ENCODE measurements at regions not wholly inside any gene's neighbourhood (a gene's known extent, or its start where the extent isn't known, plus 50 kb on each side); places are given as distances from the start of the nearest gene placed in this dataset.

DNA sequence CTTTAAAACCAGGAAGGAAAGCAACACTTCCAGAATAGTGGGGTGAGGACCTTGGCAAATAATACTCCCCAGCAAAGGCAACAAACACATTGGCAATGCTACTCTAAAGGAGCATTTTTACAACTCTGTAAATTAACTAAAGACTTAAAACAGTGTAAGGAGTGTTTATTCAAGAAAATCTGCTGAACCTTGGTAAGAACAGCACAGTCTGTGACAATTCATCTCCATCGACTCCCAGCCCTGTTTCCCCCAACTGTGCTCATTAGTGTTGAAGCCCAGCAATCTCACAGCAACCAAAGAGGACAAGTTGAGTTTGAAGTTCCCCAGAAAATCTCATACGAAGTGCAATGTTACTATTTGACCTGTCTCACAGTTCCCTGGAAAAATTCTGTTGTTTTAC, 884.9 kb downstream of the C6orf118 start:
- TF ChIP-seq POLR2AphosphoS5 (IDR thresholded peaks at IDR 0.05; ENCODE audit: low read depth, low read length) (no peak), FOXP2 (optimal IDR thresholded peaks at IDR 0.05; ENCODE audit: borderline replicate concordance, extremely low read depth, extremely low read length, insufficient read depth) (no peak), TAF1 (IDR thresholded peaks at IDR 0.05; ENCODE audit: borderline replicate concordance, insufficient read depth, low read length) (no peak), REST (IDR thresholded peaks at IDR 0.05; ENCODE audit: insufficient read depth in 1 of 2, low read depth in 2 of 2, low read length in 2 of 2) (no peak), SIN3A (IDR thresholded peaks at IDR 0.05; ENCODE audit: borderline replicate concordance, insufficient read depth, low read length) (no peak)

- no peak for TF ChIP-seq REST (IDR thresholded peaks at IDR 0.05; ENCODE audit: insufficient read depth in 1 of 2, low read depth in 2 of 2, low read length in 2 of 2)
- no peak for TF ChIP-seq SIN3A (IDR thresholded peaks at IDR 0.05; ENCODE audit: borderline replicate concordance, insufficient read depth, low read length)
- TF ChIP-seq POLR2AphosphoS5 (IDR thresholded peaks at IDR 0.05; ENCODE audit: low read depth, low read length) = no peak
- no peak for TF ChIP-seq TAF1 (IDR thresholded peaks at IDR 0.05; ENCODE audit: borderline replicate concordance, insufficient read depth, low read length)
- no peak for TF ChIP-seq FOXP2 (optimal IDR thresholded peaks at IDR 0.05; ENCODE audit: borderline replicate concordance, extremely low read depth, extremely low read length, insufficient read depth)
Measured at GRCh38 chr6:164419099-164419498, 890.3 kb downstream of the C6orf118 start.

DNA sequence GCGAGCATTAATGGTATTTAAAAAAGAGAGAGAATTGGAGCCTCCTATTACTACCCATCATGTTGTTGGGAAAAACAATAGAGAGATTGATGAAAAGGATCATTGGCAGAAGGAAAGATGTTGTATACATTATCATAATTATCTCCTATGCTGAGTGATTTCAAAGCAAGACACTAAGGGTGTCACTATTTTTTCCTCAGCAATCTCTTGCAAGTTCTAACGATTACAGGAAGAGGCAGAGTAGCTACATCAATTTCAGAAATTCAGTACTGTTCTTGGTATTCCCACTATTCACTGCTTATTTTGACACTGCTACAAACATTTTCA, 891.2 kb downstream of the C6orf118 start:
- no peak for TF ChIP-seq TAF1 (IDR thresholded peaks at IDR 0.05; ENCODE audit: borderline replicate concordance, insufficient read depth, low read length)
- no peak for TF ChIP-seq SIN3A (IDR thresholded peaks at IDR 0.05; ENCODE audit: borderline replicate concordance, insufficient read depth, low read length)
- no peak for TF ChIP-seq POLR2AphosphoS5 (IDR thresholded peaks at IDR 0.05; ENCODE audit: low read depth, low read length)
- no peak for TF ChIP-seq FOXP2 (optimal IDR thresholded peaks at IDR 0.05; ENCODE audit: borderline replicate concordance, extremely low read depth, extremely low read length, insufficient read depth)
- no peak for TF ChIP-seq REST (IDR thresholded peaks at IDR 0.05; ENCODE audit: insufficient read depth in 1 of 2, low read depth in 2 of 2, low read length in 2 of 2)

DNA sequence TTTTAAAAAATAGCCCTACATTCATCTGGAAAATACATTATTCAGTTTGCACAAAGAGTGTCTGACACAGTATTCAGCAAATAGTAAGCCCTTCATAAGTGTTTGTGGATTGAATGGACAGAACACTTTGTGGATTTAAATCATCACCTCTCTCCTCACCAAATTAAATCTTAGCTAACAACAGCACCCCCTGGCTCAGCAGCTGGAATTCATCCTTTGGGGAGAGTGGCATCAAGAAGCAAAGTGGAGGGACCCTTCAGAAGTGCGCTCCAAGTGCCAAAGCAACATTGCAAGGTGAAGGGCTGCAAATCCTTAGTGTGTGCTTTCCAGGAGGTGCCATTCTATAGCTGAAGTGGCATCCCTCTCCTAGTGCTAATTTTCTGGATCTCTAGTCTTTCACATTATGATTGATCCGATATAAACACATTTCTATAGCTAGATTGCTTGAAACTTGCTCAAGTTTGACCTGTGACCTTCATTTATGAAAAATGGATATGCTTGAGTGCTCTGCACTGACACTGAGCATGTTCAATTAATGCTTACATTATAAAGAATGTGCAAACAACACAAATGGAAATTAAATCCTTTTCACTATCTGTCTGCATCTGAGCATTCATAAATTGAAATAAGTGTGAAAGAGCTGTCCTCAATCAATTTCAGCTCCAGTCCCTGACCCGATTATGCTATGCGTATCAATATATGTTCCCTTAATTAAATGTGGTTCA, 891.7 kb downstream of the C6orf118 start:
- no peak for TF ChIP-seq TAF1 (IDR thresholded peaks at IDR 0.05; ENCODE audit: borderline replicate concordance, insufficient read depth, low read length)
- TF ChIP-seq POLR2AphosphoS5 (IDR thresholded peaks at IDR 0.05; ENCODE audit: low read depth, low read length) = no peak
- no peak for TF ChIP-seq FOXP2 (optimal IDR thresholded peaks at IDR 0.05; ENCODE audit: borderline replicate concordance, extremely low read depth, extremely low read length, insufficient read depth)
- TF ChIP-seq SIN3A (IDR thresholded peaks at IDR 0.05; ENCODE audit: borderline replicate concordance, insufficient read depth, low read length) = no peak
- TF ChIP-seq REST (IDR thresholded peaks at IDR 0.05; ENCODE audit: insufficient read depth in 1 of 2, low read depth in 2 of 2, low read length in 2 of 2) = no peak
